Ascending aorta (tissue), 2 donors: ENCODE measurements at regions not wholly inside any gene's neighbourhood (a gene's known extent, or its start where the extent isn't known, plus 50 kb on each side); places are given as distances from the start of the nearest gene placed in this dataset.

Experiments
- DNase-seq, 2 donors: peaks; one replicate each; pipeline ENCODE4 v3.0.0-alpha.2; 2019; ENCODE audit warnings: low spot score in 2 of 2
- H3K27ac ChIP-seq, 2 donors: fragments of 200-600 bp; sonication (generic); one replicate each; pipeline ENCODE4 v1.5.1; 2016 to 2017; ENCODE audit warnings: mild to moderate bottlenecking in 1 of 2
- H3K27me3 ChIP-seq: fragments of 200-600 bp; sonication (generic); one replicate; pipeline ENCODE4 v1.5.1; 2017
- H3K36me3 ChIP-seq, 2 donors: fragments of 200-600 bp; sonication (generic); one replicate each; pipeline ENCODE4 v1.5.1; 2016
- H3K4me1 ChIP-seq, 2 donors: fragments of 200-600 bp; sonication (generic); one replicate each; pipeline ENCODE4 v1.5.1; 2016 to 2017; ENCODE audit warnings: mild to moderate bottlenecking in 1 of 2
- H3K4me3 ChIP-seq, 2 donors: fragments of 200-600 bp; sonication (generic); one replicate each; pipeline ENCODE4 v1.5.1; 2016 to 2017; ENCODE audit warnings: mild to moderate bottlenecking in 1 of 2
- H3K9me3 ChIP-seq, 2 donors: fragments of 200-600 bp; sonication (generic); one replicate each; pipeline ENCODE4 v1.5.1; 2016
- CTCF ChIP-seq, 3 experiments: fragments of 200-600 bp in 2 of 3; fragments of 450-650 bp in 1 of 3; sonication (generic) in 2 of 3; IDR thresholded peaks; one replicate each; pipeline ENCODE4 v1.5.1; 2016 to 2019; ENCODE audit warnings: antibody characterized with exemption in 3 of 3, mild to moderate bottlenecking in 1 of 3, moderate library complexity in 1 of 3
- intact Hi-C: fragments of 100-400 bp; cut with DNase I; formaldehyde crosslinking; loops from one replicate; pipeline ENCODE4 v1.15.1; 2023

DNA sequence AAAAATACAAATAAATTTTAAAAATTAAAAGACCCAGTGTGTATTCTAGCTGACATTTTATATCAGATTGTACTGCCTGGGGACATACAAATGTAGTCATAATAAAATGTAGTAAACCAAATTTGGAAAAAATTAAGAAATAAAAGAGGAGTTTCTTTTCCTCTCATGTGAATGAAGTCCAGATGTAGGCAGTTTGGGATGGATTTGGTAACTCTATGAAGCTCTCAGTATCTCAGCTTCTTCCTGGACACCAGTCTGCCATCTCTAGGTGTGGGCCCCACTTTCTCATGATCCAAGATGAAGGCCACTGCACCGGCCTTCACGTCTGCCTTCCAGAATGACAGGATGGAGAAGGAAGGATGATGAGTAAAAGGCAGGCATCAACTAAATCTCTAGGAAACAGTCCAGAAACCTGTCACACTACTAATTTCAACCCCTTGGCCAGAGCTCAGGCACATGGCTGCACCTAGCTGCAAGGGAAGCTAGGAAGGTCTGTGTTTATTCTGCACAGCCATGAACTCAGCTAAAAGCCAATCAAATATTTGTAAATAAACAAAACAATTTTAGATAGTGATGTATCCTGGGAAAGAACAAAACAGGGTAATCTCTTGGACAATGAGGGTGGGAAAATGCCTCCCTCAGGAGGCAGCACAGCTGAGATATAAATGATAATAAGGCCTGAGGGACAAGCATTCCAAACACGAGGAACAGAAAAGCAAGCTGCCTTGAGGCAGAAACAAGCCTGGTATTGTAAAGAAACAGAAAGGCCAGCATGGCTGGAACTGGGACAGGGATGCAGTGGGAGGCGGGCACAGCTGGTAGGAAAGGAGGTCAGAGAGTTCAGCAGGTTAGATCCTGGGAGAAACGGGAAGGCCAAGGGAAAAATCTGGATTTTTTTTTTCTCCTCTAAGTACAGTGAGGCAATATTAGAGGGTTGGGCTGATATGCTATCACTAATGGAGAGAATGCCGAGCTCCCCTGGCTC, 88.5 kb upstream of the PTPN1 start:
- Histone ChIP-seq H3K36me3 (no peaks in the 10 kb centered on the region), H3K27me3 (no peaks in the 10 kb centered on the region), H3K9me3 (no peaks in the 10 kb centered on the region), H3K4me1 (peaks cover 7 to 18% of the 10 kb centered on the region in 2 donors), H3K27ac (peak overlapping the region; percentile 64 to 67), H3K4me3 (no peak overlapping the region)
- no peak for TF ChIP-seq CTCF (IDR thresholded peaks at IDR 0.05)
- intact Hi-C loops: loop anchor here (5.0 kb wide), 1 partner anchor 34 kb away; no protein-coding TSS in a partner anchor
- DNase-seq: no peak

DNA sequence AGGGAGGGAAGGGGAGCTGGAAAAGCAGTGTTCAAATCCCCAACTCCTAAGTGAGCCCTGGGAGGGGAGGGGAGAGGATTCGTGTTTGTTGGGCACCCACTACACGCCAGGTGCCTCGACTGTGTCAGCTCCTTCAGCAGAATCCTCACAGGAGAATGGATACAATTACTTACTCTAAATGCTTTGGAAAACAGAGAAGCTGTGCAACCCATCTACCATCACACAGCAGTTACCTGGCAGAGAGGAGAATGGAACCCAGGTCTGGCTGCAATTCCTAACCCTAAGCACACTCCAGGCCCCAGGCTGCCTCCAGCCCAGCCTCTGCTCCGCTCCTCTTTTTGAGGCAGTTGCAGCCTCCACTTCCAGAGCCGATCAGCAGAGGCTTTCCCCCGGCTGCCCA, 86.4 kb upstream of the PTPN1 start:
- no peak for TF ChIP-seq CTCF (IDR thresholded peaks at IDR 0.05)
- DNase-seq: no peak
- Histone ChIP-seq H3K4me3 (no peak overlapping the region), H3K4me1 (peaks cover 13 to 27% of the 10 kb centered on the region in 2 donors), H3K9me3 (no peaks in the 10 kb centered on the region), H3K27me3 (no peaks in the 10 kb centered on the region), H3K27ac (peak overlapping the region; percentile 45 to 57), H3K36me3 (no peaks in the 10 kb centered on the region)
- intact Hi-C loops: loop anchor here (5.0 kb wide), 1 partner anchor 36 kb away; no protein-coding TSS in a partner anchor

DNA sequence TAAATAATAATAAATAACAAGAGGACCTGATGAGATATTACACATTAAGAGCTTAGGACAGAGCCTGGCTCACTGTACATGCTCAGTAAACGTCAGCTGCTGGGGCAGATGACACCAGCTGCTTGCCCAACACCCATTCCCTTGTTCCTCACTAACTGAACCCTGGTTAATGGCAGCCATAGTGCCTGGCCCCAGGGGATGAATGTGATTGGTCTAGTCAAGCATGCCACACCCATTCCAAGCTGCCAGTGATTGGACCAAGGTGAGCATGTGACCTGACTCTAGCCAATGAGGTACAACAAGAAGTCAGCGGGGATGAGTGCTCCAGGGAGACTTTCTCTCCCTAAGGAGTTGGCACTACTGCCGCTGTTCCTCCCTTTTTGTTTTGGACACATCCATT, 85.1 kb upstream of the PTPN1 start:
- H3K27ac ChIP-seq: no peak overlapping the region

DNA sequence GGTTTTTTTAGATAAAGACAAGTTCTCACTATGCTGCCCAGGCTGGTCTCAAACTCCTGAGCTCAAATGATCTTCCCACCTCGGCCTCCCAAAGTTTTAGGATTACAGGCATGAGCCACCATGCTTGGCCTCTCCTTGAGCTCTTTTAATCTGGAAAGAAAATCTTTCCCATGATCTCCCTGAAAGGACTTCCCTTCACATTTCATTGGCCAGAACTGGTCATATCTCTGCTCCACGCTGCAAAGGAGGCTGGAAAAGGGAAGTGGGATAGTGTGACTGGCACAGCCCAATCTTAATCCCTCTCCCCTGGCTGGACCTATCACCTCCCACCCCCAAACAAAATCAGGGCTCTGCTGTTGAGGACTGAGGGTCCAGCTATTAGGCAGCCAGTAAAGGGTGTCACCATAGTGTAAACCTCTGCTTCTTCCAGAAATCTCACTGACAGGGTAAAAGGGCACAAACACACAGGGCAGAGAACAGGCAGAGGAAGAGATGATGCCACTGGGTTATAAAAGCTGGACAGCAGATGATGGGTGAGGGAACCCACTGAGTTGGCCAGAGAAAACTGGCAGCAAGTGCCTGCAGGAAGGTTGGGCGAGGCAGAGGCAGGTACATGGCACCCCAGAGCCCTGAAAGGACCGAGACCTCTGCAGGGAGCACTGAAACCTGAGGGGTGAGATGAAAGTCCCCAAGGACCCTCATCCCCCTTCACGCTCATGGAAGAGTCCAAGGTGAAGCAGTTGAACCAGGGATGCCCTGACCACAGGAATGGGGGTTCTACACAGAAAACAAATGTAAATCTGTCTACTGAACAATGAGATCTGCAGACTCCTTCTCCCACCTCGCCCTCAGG, 83.1 kb upstream of the PTPN1 start:
- no peak for DNase-seq
- no peaks in the 10 kb centered on the region for H3K9me3 ChIP-seq
- no peaks in the 10 kb centered on the region for H3K27me3 ChIP-seq
- intact Hi-C loops: no loop called here
- TF ChIP-seq CTCF (IDR thresholded peaks at IDR 0.05): no peak
- no peak overlapping the region for H3K4me3 ChIP-seq
- H3K4me1 ChIP-seq: peaks cover 13 to 27% of the 10 kb centered on the region in 2 donors
- H3K27ac ChIP-seq: peak overlapping the region in 1 of 2 donors; percentile 20
- H3K36me3 ChIP-seq: no peaks in the 10 kb centered on the region

More for the DNA sequence above, 85.1 kb upstream of the PTPN1 start:
- Histone ChIP-seq H3K9me3 (no peaks in the 10 kb centered on the region), H3K27me3 (no peaks in the 10 kb centered on the region), H3K4me3 (no peak overlapping the region), H3K4me1 (peaks cover 13 to 27% of the 10 kb centered on the region in 2 donors), H3K36me3 (no peaks in the 10 kb centered on the region)
- DNase-seq: no peak
- intact Hi-C loops: no loop called here
- TF ChIP-seq CTCF (IDR thresholded peaks at IDR 0.05): no peak

GRCh38 chr20:50427719-50428083, 82.5 kb upstream of the PTPN1 start:
- peak; percentile 43 to 78 for DNase-seq
- TF ChIP-seq CTCF (IDR thresholded peaks at IDR 0.05): no peak

More at GRCh38 chr20:50427719-50428083, 82.5 kb upstream of the PTPN1 start:
- Histone ChIP-seq H3K27ac (no peak overlapping the region), H3K4me3 (no peak overlapping the region), H3K4me1 (peaks cover 12 to 24% of the 10 kb centered on the region in 2 donors), H3K9me3 (no peaks in the 10 kb centered on the region), H3K27me3 (no peaks in the 10 kb centered on the region), H3K36me3 (no peaks in the 10 kb centered on the region)
- intact Hi-C loops: no loop called here
